Trophoblast cell (in vitro differentiated cells and primary cell): ENCODE measurements at regions not wholly inside any gene's neighbourhood (a gene's known extent, or its start where the extent isn't known, plus 50 kb on each side); places are given as distances from the start of the nearest gene placed in this dataset.

Experiments
- DNase-seq, 2 donors: peaks; one replicate each; pipeline ENCODE4 v3.0.0-alpha.2; 2016
- H2AFZ ChIP-seq: 2 replicates; pipeline ENCODE4 v1.6.1; 2013; ENCODE audit warnings: low read length, moderate library complexity, mild to moderate bottlenecking; ENCODE audit not compliant: insufficient read depth, poor library complexity
- H2AK5ac ChIP-seq: 2 replicates; pipeline ENCODE4 v1.6.1; 2013; ENCODE audit warnings: mild to moderate bottlenecking, low read length
- H2BK120ac ChIP-seq: 2 replicates; pipeline ENCODE4 v1.6.1; 2013; ENCODE audit warnings: low read length, mild to moderate bottlenecking, moderate library complexity; ENCODE audit not compliant: insufficient read depth, poor library complexity
- H2BK12ac ChIP-seq: 2 replicates; pipeline ENCODE4 v1.6.1; 2013; ENCODE audit warnings: mild to moderate bottlenecking, low read length, moderate library complexity
- H2BK5ac ChIP-seq: 2 replicates; pipeline ENCODE4 v1.6.1; 2013; ENCODE audit warnings: low read length, low read depth, moderate library complexity, mild to moderate bottlenecking; ENCODE audit not compliant: poor library complexity
- H3K14ac ChIP-seq: 2 replicates; pipeline ENCODE4 v1.6.1; 2013; ENCODE audit warnings: mild to moderate bottlenecking, low read length
- H3K18ac ChIP-seq: 2 replicates; pipeline ENCODE4 v1.6.1; 2013; ENCODE audit warnings: mild to moderate bottlenecking, low read length
- H3K23ac ChIP-seq: 2 replicates; pipeline ENCODE4 v1.6.1; 2013; ENCODE audit warnings: low read length
- H3K27ac ChIP-seq: 2 replicates; pipeline ENCODE4 v1.5.1; 2013; ENCODE audit warnings: low read depth, mild to moderate bottlenecking, inconsistent platforms, low read length, moderate library complexity
- H3K27me3 ChIP-seq: 2 replicates; pipeline ENCODE4 v1.6.1; 2013; ENCODE audit warnings: inconsistent platforms, mild to moderate bottlenecking, low read length, moderate library complexity; ENCODE audit not compliant: insufficient read depth
- H3K36me3 ChIP-seq, 2 experiments: 1 replicate in 1 of 2; 2 replicates in 1 of 2; pipeline ENCODE4 v1.6.1; 2013; ENCODE audit warnings: low read length in 2 of 2, mild to moderate bottlenecking in 2 of 2, moderate library complexity in 1 of 2; ENCODE audit not compliant: insufficient read depth in 2 of 2, control insufficient read depth in 1 of 2
- H3K4ac ChIP-seq: 2 replicates; pipeline ENCODE4 v1.6.1; 2013; ENCODE audit warnings: low read depth, mild to moderate bottlenecking, low read length, moderate library complexity
- H3K4me1 ChIP-seq, 2 experiments: 1 replicate in 1 of 2; 2 replicates in 1 of 2; pipeline ENCODE4 v1.6.1; 2013; ENCODE audit warnings: low read length in 2 of 2, mild to moderate bottlenecking in 2 of 2, moderate library complexity in 1 of 2; ENCODE audit not compliant: insufficient read depth in 2 of 2, control insufficient read depth in 1 of 2
- H3K4me2 ChIP-seq: 2 replicates; pipeline ENCODE4 v1.6.1; 2013; ENCODE audit warnings: inconsistent platforms, mild to moderate bottlenecking, low read length, moderate library complexity
- H3K4me3 ChIP-seq: 2 replicates; pipeline ENCODE4 v1.5.1; 2013; ENCODE audit warnings: mild to moderate bottlenecking, low read depth, low read length, inconsistent platforms
- H3K79me1 ChIP-seq: one replicate; pipeline ENCODE4 v1.6.1; 2013; ENCODE audit warnings: low read length
- H3K79me2 ChIP-seq: 2 replicates; pipeline ENCODE4 v1.6.1; 2013; ENCODE audit warnings: low read length, mild to moderate bottlenecking; ENCODE audit not compliant: control insufficient read depth, insufficient read depth, poor library complexity
- H3K9ac ChIP-seq: 2 replicates; pipeline ENCODE4 v1.6.1; 2013; ENCODE audit warnings: mild to moderate bottlenecking, low read length
- H3K9me3 ChIP-seq: 2 replicates; pipeline ENCODE4 v1.6.1; 2013; ENCODE audit warnings: low read depth, mild to moderate bottlenecking, control low read depth, inconsistent platforms, low read length; ENCODE audit not compliant: insufficient read depth
- H4K12ac ChIP-seq: 2 replicates; pipeline ENCODE4 v1.6.1; 2013; ENCODE audit warnings: low read depth, mild to moderate bottlenecking, low read length, moderate library complexity
- H4K8ac ChIP-seq: 2 replicates; pipeline ENCODE4 v1.6.1; 2013; ENCODE audit warnings: low read depth, mild to moderate bottlenecking, low read length, moderate library complexity
- H4K91ac ChIP-seq: one replicate; pipeline ENCODE4 v1.6.1; 2013; ENCODE audit warnings: low read depth, mild to moderate bottlenecking, low read length, moderate library complexity
- WGBS: extraction: QIAGEN DNeasy Blood & Tissue Kit; methylation state at CpG from one replicate; pipeline ENCODE4 v1.1.7; 2013; ENCODE audit warnings: missing lambda C conversion rate; ENCODE audit not compliant: insufficient read length, insufficient coverage; ENCODE audit errors: extremely low coverage; 5-methylcytosine and 5-hydroxymethylcytosine counted together

- no CpG with 5 or more reads among the region's 1 CpG for WGBS
- H3K4me1 ChIP-seq: no peaks in the 10 kb centered on the region
- no peaks in the 10 kb centered on the region for H3K9me3 ChIP-seq
- no peak for DNase-seq
- no peak overlapping the region for H3K4me3 ChIP-seq
- no peak overlapping the region for H4K8ac ChIP-seq
- no peak overlapping the region for H2BK12ac ChIP-seq
- no peaks in the 10 kb centered on the region for H3K36me3 ChIP-seq
- H3K79me1 ChIP-seq: no peaks in the 10 kb centered on the region
- no peak overlapping the region for H3K4ac ChIP-seq
- H3K79me2 ChIP-seq: no peaks in the 10 kb centered on the region
- no peak overlapping the region for H2BK120ac ChIP-seq
- H3K18ac ChIP-seq: no peak overlapping the region
- no peak overlapping the region for H2AFZ ChIP-seq
- H3K23ac ChIP-seq: no peak overlapping the region
- H3K4me2 ChIP-seq: no peak overlapping the region
- H3K9ac ChIP-seq: no peak overlapping the region
- no peak overlapping the region for H3K14ac ChIP-seq
- no peak overlapping the region for H3K27ac ChIP-seq
- H2AK5ac ChIP-seq: no peak overlapping the region
- no peak overlapping the region for H4K91ac ChIP-seq
- no peak overlapping the region for H2BK5ac ChIP-seq
- no peaks in the 10 kb centered on the region for H3K27me3 ChIP-seq
- no peak overlapping the region for H4K12ac ChIP-seq
Measured at GRCh38 chr11:70694371-70694770, 296.0 kb downstream of the CTTN start.

GRCh38 chr11:70695086-70695960 lies 297.0 kb downstream of the CTTN start:
- Histone ChIP-seq H4K12ac (no peak overlapping the region), H3K27me3 (no peaks in the 10 kb centered on the region), H3K79me2 (no peaks in the 10 kb centered on the region), H3K79me1 (no peaks in the 10 kb centered on the region), H4K91ac (no peak overlapping the region), H3K9me3 (no peaks in the 10 kb centered on the region), H3K36me3 (no peaks in the 10 kb centered on the region), H3K4me2 (no peak overlapping the region), H2AFZ (no peak overlapping the region), H3K4ac (no peak overlapping the region), H3K14ac (no peak overlapping the region), H2BK12ac (no peak overlapping the region), H2AK5ac (no peak overlapping the region), H3K4me1 (peaks cover 0 to 2% of the 10 kb centered on the region in 2 experiments), H2BK120ac (no peak overlapping the region), H3K18ac (no peak overlapping the region), H3K4me3 (no peak overlapping the region), H3K9ac (no peak overlapping the region), H4K8ac (no peak overlapping the region), H3K23ac (no peak overlapping the region), H2BK5ac (no peak overlapping the region), H3K27ac (no peak overlapping the region)
- WGBS: no CpG with 5 or more reads among the region's 13 CpGs
- DNase-seq: no peak

- Histone ChIP-seq H4K91ac (no peak overlapping the region), H3K9ac (no peak overlapping the region), H3K9me3 (no peaks in the 10 kb centered on the region), H3K4me1 (peaks cover 0 to 3% of the 10 kb centered on the region in 2 experiments), H3K4me2 (no peak overlapping the region), H3K27me3 (no peaks in the 10 kb centered on the region), H3K4ac (no peak overlapping the region), H3K4me3 (no peak overlapping the region), H3K79me2 (no peaks in the 10 kb centered on the region), H2BK120ac (no peak overlapping the region), H4K8ac (no peak overlapping the region), H4K12ac (no peak overlapping the region), H3K79me1 (no peaks in the 10 kb centered on the region), H3K14ac (no peak overlapping the region), H3K36me3 (no peaks in the 10 kb centered on the region), H2AK5ac (no peak overlapping the region), H2BK12ac (no peak overlapping the region), H3K23ac (no peak overlapping the region), H2AFZ (no peak overlapping the region), H3K27ac (no peak overlapping the region), H3K18ac (no peak overlapping the region), H2BK5ac (no peak overlapping the region)
- no peak for DNase-seq
Measured at GRCh38 chr11:70696076-70696475, 297.7 kb downstream of the CTTN start.

- no peak overlapping the region for H3K4me3 ChIP-seq
- no peak overlapping the region for H2BK120ac ChIP-seq
- H2AK5ac ChIP-seq: no peak overlapping the region
- H3K36me3 ChIP-seq: no peaks in the 10 kb centered on the region
- peaks cover 0 to 3% of the 10 kb centered on the region in 2 experiments for H3K4me1 ChIP-seq
- no peak overlapping the region for H2AFZ ChIP-seq
- no peak overlapping the region for H3K4ac ChIP-seq
- no peaks in the 10 kb centered on the region for H3K79me2 ChIP-seq
- H3K27me3 ChIP-seq: no peaks in the 10 kb centered on the region
- no peak overlapping the region for H3K4me2 ChIP-seq
- H3K27ac ChIP-seq: no peak overlapping the region
- no CpG with 5 or more reads among the region's 5 CpGs for WGBS
- H3K23ac ChIP-seq: no peak overlapping the region
- H3K79me1 ChIP-seq: no peaks in the 10 kb centered on the region
- no peak overlapping the region for H4K12ac ChIP-seq
- no peak overlapping the region for H4K8ac ChIP-seq
- no peaks in the 10 kb centered on the region for H3K9me3 ChIP-seq
- no peak overlapping the region for H4K91ac ChIP-seq
- no peak overlapping the region for H3K14ac ChIP-seq
- H3K18ac ChIP-seq: no peak overlapping the region
- DNase-seq: no peak
- H3K9ac ChIP-seq: no peak overlapping the region
- no peak overlapping the region for H2BK12ac ChIP-seq
- H2BK5ac ChIP-seq: no peak overlapping the region
Measured at GRCh38 chr11:70696564-70696963, 298.2 kb downstream of the CTTN start.
